Vagina (tissue), 2 donors: ENCODE measurements at regions not wholly inside any gene's neighbourhood (a gene's known extent, or its start where the extent isn't known, plus 50 kb on each side); places are given as distances from the start of the nearest gene placed in this dataset.
"Not testable (repeated sequence)": the region's sequence is repeated elsewhere in the genome, so short reads cannot be mapped to it uniquely, and the experiment has no call there.

Experiments used
- DNase-seq, 2 donors: peaks; one replicate each; pipeline ENCODE4 v3.0.0-alpha.2; 2017; ENCODE audit errors: extremely low spot score in 2 of 2
- H3K27ac ChIP-seq: fragments of 200-600 bp; sonication (generic); one replicate; pipeline ENCODE4 v1.5.1; 2019
- H3K27me3 ChIP-seq: fragments of 200-600 bp; sonication (generic); one replicate; pipeline ENCODE4 v1.5.1; 2019
- H3K36me3 ChIP-seq, 2 donors: fragments of 200-600 bp; sonication (generic); one replicate each; pipeline ENCODE4 v1.5.1; 2017 to 2019
- H3K4me1 ChIP-seq: fragments of 200-600 bp; sonication (generic); one replicate; pipeline ENCODE4 v1.5.1; 2019
- H3K4me3 ChIP-seq, 2 donors: fragments of 200-600 bp; sonication (generic); 1 replicate in 1 of 2; 2 replicates in 1 of 2; pipeline ENCODE4 v1.5.1; 2016 to 2019
- H3K9me3 ChIP-seq: fragments of 200-600 bp; sonication (generic); one replicate; pipeline ENCODE4 v1.5.1; 2019
- POLR2A ChIP-seq, 2 donors: fragments of 450-650 bp; IDR thresholded peaks; one replicate each; pipeline ENCODE4 v1.6.1; 2017; ENCODE audit warnings: antibody characterized with exemption in 2 of 2, mild to moderate bottlenecking in 2 of 2, moderate library complexity in 2 of 2
- POLR2AphosphoS5 ChIP-seq, 2 donors: sonication (generic); formaldehyde crosslinking; IDR thresholded peaks; one replicate each; pipeline ENCODE4 v1.9.0; 2017; ENCODE audit warnings: antibody characterized with exemption in 2 of 2, mild to moderate bottlenecking in 2 of 2, low read depth in 1 of 2; ENCODE audit not compliant: insufficient read depth in 1 of 2
- intact Hi-C: fragments of 100-400 bp; cut with DNase I; formaldehyde crosslinking; loops from one replicate; pipeline ENCODE4 v1.15.1; 2023
- TF ChIP-seq, protein P1 (sequence below), 3 experiments: fragments of 450-650 bp in 2 of 3; fragments of 200-600 bp in 1 of 3; sonication (generic) in 1 of 3; IDR thresholded peaks; one replicate each; pipeline ENCODE4 v1.5.1; 2017 to 2019; ENCODE audit warnings: antibody characterized with exemption in 3 of 3, mild to moderate bottlenecking in 2 of 3, moderate library complexity in 2 of 3

DNA sequence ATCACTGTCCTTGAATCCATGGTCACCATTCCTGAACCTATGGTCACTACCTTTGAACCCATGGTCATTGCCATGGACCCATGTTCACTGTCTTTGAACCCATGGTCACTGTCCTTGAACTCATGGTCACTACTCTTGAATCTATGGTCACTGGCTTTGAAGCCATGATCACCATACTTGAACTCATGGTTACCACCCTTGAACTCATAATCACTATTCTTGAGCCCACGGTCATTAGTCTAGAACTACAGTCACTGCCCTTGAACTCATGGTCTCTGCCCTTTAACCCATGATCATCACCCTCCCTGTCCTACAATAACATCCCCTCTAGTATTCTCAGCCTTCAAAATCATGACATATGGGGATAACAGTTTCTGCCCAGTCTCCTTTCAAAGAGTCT, 270.5 kb downstream of the CXCL12 start:
- intact Hi-C loops = no loop called here
- Histone ChIP-seq H3K27ac (no peak overlapping the region), H3K36me3 (no peaks in the 10 kb centered on the region), H3K27me3 (no peaks in the 10 kb centered on the region), H3K4me1 (no peaks in the 10 kb centered on the region), H3K4me3 (no peak overlapping the region), H3K9me3 (no peaks in the 10 kb centered on the region)
- TF ChIP-seq POLR2A (IDR thresholded peaks at IDR 0.05) = no peak
- TF ChIP-seq, protein P1, sequence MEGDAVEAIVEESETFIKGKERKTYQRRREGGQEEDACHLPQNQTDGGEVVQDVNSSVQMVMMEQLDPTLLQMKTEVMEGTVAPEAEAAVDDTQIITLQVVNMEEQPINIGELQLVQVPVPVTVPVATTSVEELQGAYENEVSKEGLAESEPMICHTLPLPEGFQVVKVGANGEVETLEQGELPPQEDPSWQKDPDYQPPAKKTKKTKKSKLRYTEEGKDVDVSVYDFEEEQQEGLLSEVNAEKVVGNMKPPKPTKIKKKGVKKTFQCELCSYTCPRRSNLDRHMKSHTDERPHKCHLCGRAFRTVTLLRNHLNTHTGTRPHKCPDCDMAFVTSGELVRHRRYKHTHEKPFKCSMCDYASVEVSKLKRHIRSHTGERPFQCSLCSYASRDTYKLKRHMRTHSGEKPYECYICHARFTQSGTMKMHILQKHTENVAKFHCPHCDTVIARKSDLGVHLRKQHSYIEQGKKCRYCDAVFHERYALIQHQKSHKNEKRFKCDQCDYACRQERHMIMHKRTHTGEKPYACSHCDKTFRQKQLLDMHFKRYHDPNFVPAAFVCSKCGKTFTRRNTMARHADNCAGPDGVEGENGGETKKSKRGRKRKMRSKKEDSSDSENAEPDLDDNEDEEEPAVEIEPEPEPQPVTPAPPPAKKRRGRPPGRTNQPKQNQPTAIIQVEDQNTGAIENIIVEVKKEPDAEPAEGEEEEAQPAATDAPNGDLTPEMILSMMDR (IDR thresholded peaks at IDR 0.05) = no peak
- no peak for TF ChIP-seq POLR2AphosphoS5 (IDR thresholded peaks at IDR 0.05; ENCODE audit: insufficient read depth in 1 of 2, low read depth in 1 of 2)
- no peak for DNase-seq

DNA sequence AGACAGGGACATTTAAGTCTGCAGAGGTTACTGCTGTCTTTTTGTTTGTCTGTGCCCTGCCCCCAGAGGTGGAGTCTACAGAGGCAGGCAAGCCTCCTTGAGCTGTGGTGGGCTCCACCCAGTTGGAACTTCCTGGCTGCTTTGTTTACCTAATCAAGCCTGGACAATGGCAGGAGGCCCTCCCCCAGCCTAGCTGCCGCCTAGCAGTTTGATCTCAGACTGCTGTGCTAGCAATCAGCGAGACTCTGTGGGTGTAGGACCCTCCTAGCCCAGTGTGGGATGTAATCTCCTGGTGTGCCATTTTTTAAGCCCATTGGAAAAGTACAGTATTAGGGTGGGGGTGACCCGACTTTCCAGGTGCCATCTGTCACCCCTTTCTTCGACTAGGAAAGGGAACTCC, 272.6 kb downstream of the CXCL12 start:
- DNase-seq = not testable (repeated sequence)

DNA sequence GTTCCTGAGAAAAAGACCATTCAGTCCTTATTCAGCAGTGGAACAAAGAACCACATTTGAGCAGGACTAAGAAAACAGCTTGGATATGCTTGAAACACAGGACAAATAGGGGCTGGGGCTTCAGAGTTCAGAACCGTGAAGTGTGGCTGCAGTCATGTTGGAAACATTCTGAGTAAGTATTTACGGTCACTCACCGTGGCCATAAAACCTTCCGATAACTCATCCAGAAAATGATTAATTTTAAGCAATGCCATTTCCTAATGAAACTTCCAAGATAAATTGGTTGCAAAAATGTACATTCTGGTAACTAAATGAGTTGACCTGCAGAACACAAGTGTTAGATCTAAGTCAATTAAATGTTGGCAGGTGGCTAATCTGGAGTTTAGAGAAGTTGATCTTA, 279.2 kb downstream of the CXCL12 start:
- Histone ChIP-seq H3K27me3 (no peaks in the 10 kb centered on the region), H3K27ac (no peak overlapping the region), H3K4me3 (no peak overlapping the region), H3K9me3 (no peaks in the 10 kb centered on the region), H3K36me3 (no peaks in the 10 kb centered on the region), H3K4me1 (peaks cover 12% of the 10 kb centered on the region)
- intact Hi-C loops = no loop called here
- DNase-seq = no peak
- TF ChIP-seq, protein P1 (IDR thresholded peaks at IDR 0.05) = no peak
- no peak for TF ChIP-seq POLR2A (IDR thresholded peaks at IDR 0.05)
- no peak for TF ChIP-seq POLR2AphosphoS5 (IDR thresholded peaks at IDR 0.05; ENCODE audit: insufficient read depth in 1 of 2, low read depth in 1 of 2)

More for the DNA sequence above, 272.6 kb downstream of the CXCL12 start:
- H3K27me3 ChIP-seq, H3K4me3 ChIP-seq, H3K27ac ChIP-seq, H3K4me1 ChIP-seq, intact Hi-C loops, H3K36me3 ChIP-seq, H3K9me3 ChIP-seq: not testable (repeated sequence)

DNA sequence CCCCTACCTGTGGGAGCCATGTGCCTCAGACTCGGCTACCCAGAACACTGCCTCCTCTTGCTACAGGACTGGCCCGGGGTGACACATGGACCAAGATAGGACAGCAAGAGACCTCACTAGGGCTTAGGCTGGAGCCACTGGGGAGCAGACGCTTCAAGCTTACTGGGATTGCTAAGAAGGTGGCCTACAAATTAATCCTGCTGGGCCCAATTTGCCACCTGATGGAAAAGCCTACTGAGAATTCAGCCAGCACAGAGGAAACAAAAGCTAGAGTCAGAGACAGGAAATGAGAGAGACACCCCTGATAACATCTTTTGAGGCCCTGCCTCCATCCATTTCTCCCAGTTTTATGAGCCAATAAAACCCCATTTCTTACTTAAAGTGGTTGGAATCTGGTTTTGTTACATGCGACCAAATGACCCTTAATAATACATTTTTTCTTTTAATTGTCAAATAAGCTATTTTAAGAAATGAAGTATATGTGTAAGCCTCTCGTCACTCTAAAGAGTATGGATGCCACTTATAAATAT, 282.1 kb downstream of the CXCL12 start:
- no peak overlapping the region for H3K27ac ChIP-seq
- no peak for DNase-seq
- no peaks in the 10 kb centered on the region for H3K27me3 ChIP-seq
- no peaks in the 10 kb centered on the region for H3K9me3 ChIP-seq
- peaks cover 12% of the 10 kb centered on the region for H3K4me1 ChIP-seq
- intact Hi-C loops = no loop called here
- no peak overlapping the region for H3K4me3 ChIP-seq
- no peak for TF ChIP-seq POLR2A (IDR thresholded peaks at IDR 0.05)
- no peaks in the 10 kb centered on the region for H3K36me3 ChIP-seq

DNA sequence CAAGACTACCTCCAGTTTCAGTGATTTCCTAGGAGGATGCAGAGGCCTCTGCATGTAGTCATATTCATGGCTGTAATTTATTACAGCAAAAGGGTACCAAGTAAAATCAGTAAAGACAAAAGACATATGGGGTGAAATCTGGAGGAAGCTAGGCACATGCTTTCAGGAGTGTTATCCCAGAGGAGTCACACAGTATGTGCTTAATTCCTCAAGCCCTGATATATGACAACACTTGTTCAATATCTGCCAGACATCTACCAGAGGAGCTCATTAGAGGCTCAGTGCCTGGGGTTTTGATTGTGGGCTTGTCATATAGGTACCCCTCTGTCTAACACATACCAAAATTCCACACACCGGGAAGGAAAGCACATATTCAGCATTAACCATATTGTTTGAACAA, 283.8 kb downstream of the CXCL12 start:
- intact Hi-C loops = no loop called here
- H3K4me1 ChIP-seq = peaks cover 12% of the 10 kb centered on the region
- no peaks in the 10 kb centered on the region for H3K27me3 ChIP-seq
- no peaks in the 10 kb centered on the region for H3K9me3 ChIP-seq
- H3K36me3 ChIP-seq = no peaks in the 10 kb centered on the region
- no peak for DNase-seq
- H3K27ac ChIP-seq = no peak overlapping the region
- no peak overlapping the region for H3K4me3 ChIP-seq
- no peak for TF ChIP-seq POLR2A (IDR thresholded peaks at IDR 0.05)
- TF ChIP-seq, protein P1 (IDR thresholded peaks at IDR 0.05) = no peak

DNA sequence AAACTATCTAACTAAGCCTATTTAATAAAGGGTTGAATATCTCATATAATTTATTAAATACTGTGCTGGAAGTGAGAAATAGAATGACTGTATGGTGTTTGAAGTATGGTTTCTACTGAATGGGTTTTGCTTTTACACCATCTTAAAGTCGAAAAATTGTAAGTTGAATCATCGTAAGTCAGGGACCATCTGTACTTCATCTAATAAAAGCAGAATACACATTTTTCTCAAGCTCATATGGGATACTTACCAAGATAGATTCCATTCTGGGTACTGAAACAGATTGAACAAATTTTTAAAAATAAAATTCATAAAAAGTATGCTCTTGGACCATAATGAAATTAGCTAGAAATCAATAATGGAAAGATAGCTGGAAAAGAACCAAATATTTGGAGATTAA, 285.4 kb downstream of the CXCL12 start:
- intact Hi-C loops = no loop called here
- Histone ChIP-seq H3K27me3 (no peaks in the 10 kb centered on the region), H3K4me1 (peaks cover 12% of the 10 kb centered on the region), H3K4me3 (no peak overlapping the region), H3K9me3 (no peaks in the 10 kb centered on the region), H3K27ac (no peak overlapping the region), H3K36me3 (no peaks in the 10 kb centered on the region)
- TF ChIP-seq POLR2A (IDR thresholded peaks at IDR 0.05) (no peak), POLR2AphosphoS5 (IDR thresholded peaks at IDR 0.05; ENCODE audit: insufficient read depth in 1 of 2, low read depth in 1 of 2) (no peak)
- TF ChIP-seq, protein P1 (IDR thresholded peaks at IDR 0.05) = no peak
- DNase-seq = no peak

DNA sequence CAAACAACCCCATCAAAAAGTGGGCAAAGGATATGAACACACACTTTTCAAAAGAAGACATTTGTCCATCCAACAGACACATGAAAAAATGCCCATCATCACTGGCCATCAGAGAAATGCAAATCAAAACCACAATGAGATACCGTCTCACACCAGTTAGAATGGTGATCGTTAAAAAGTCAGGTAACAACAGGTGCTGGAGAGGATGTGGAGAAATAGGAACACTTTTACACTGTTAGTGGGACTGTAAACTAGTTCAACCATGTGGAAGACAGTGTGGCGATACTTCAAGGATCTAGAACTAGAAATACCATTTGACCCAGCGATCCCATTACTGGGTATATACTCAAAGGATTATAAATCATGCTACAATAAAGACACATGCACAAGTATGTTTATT, 288.7 kb downstream of the CXCL12 start:
- not testable (repeated sequence) for H3K27me3 ChIP-seq

More for the DNA sequence above, 288.7 kb downstream of the CXCL12 start:
- H3K27ac ChIP-seq, H3K36me3 ChIP-seq, DNase-seq, intact Hi-C loops, H3K9me3 ChIP-seq, H3K4me1 ChIP-seq, H3K4me3 ChIP-seq: not testable (repeated sequence)
